Osteoblast (primary cell): ENCODE measurements at regions not wholly inside any gene's neighbourhood (a gene's known extent, or its start where the extent isn't known, plus 50 kb on each side); places are given as distances from the start of the nearest gene placed in this dataset.
A peak's percentile ranks its signal among the peaks of the same experiment; 100 is the strongest.

ENCODE experiments used
- DNase-seq: peaks from one replicate; pipeline ENCODE4 v3.0.0; 2011; ENCODE audit warnings: low spot score, mixed read lengths; ENCODE audit not compliant: insufficient read length; ENCODE audit errors: missing footprints
- H2AFZ ChIP-seq: 2 replicates; pipeline ENCODE4 v1.6.0; 2011; ENCODE audit warnings: mild to moderate bottlenecking, low read length
- H3K27ac ChIP-seq: 2 replicates; pipeline ENCODE4 v1.5.1; 2011; ENCODE audit warnings: mild to moderate bottlenecking, low read depth, low read length, moderate library complexity
- H3K27me3 ChIP-seq: 2 replicates; pipeline ENCODE4 v1.6.0; 2012; ENCODE audit warnings: mild to moderate bottlenecking, control low read depth, inconsistent platforms, low read length, moderate library complexity; ENCODE audit not compliant: insufficient read depth
- H3K36me3 ChIP-seq: 2 replicates; pipeline ENCODE4 v1.5.1; 2011; ENCODE audit warnings: mild to moderate bottlenecking, low read length, control low read depth, moderate library complexity; ENCODE audit not compliant: insufficient read depth
- H3K4me1 ChIP-seq: 2 replicates; pipeline ENCODE4 v1.5.1; 2011; ENCODE audit warnings: mild to moderate bottlenecking, low read length, control low read depth, moderate library complexity; ENCODE audit not compliant: insufficient read depth
- H3K4me2 ChIP-seq: 2 replicates; pipeline ENCODE4 v1.6.0; 2011; ENCODE audit warnings: mild to moderate bottlenecking, low read length; ENCODE audit not compliant: insufficient read depth
- H3K4me3 ChIP-seq: fragments of 200-600 bp; sonication (generic); 3 replicates; pipeline ENCODE4 v1.5.1; 2012; ENCODE audit warnings: mild to moderate bottlenecking, low read length, inconsistent platforms; ENCODE audit not compliant: insufficient read depth
- H3K79me2 ChIP-seq: 2 replicates; pipeline ENCODE4 v1.6.0; 2012; ENCODE audit warnings: mild to moderate bottlenecking, low read length, control low read depth, inconsistent platforms; ENCODE audit not compliant: insufficient read depth
- H3K9me3 ChIP-seq: 2 replicates; pipeline ENCODE4 v1.5.1; 2011; ENCODE audit warnings: low read depth, low read length, control low read depth
- H4K20me1 ChIP-seq: 2 replicates; pipeline ENCODE4 v1.6.0; 2012; ENCODE audit warnings: mild to moderate bottlenecking, low read length, control low read depth; ENCODE audit not compliant: insufficient read depth
- CTCF ChIP-seq: IDR thresholded peaks from 2 replicates; pipeline ENCODE4 v1.5.1; 2011; ENCODE audit warnings: mild to moderate bottlenecking, low read depth, low read length, moderate library complexity; ENCODE audit errors: extremely low read depth

- Histone ChIP-seq H3K4me2 (no peak overlapping the region), H3K4me3 (no peak overlapping the region), H4K20me1 (no peaks in the 10 kb centered on the region), H3K4me1 (peaks cover 25% of the 10 kb centered on the region), H3K36me3 (no peaks in the 10 kb centered on the region), H3K79me2 (no peaks in the 10 kb centered on the region), H3K27me3 (peaks cover under 1% of the 10 kb centered on the region), H3K9me3 (no peaks in the 10 kb centered on the region), H2AFZ (no peak overlapping the region), H3K27ac (no peak overlapping the region)
- no peak for TF ChIP-seq CTCF
- peak; percentile 79 for DNase-seq
Observed at GRCh38 chr10:78760463-78761310, 308.1 kb upstream of the ZMIZ1 start.

GRCh38 chr10:78761311-78761781, 307.4 kb upstream of the ZMIZ1 start:
- Histone ChIP-seq H2AFZ (no peak overlapping the region), H3K9me3 (no peaks in the 10 kb centered on the region), H3K79me2 (no peaks in the 10 kb centered on the region), H3K4me2 (no peak overlapping the region), H3K36me3 (no peaks in the 10 kb centered on the region), H3K27me3 (peaks cover 3% of the 10 kb centered on the region), H3K4me3 (no peak overlapping the region), H4K20me1 (no peaks in the 10 kb centered on the region), H3K27ac (no peak overlapping the region), H3K4me1 (peaks cover 19% of the 10 kb centered on the region)
- no peak for TF ChIP-seq CTCF
- no peak for DNase-seq

GRCh38 chr10:78762086-78762630, 306.6 kb upstream of the ZMIZ1 start:
- Histone ChIP-seq H3K79me2 (no peaks in the 10 kb centered on the region), H3K4me3 (no peak overlapping the region), H3K27ac (no peak overlapping the region), H3K4me2 (no peak overlapping the region), H4K20me1 (no peaks in the 10 kb centered on the region), H2AFZ (no peak overlapping the region), H3K4me1 (peaks cover 10% of the 10 kb centered on the region), H3K36me3 (no peaks in the 10 kb centered on the region), H3K27me3 (peaks cover 3% of the 10 kb centered on the region), H3K9me3 (no peaks in the 10 kb centered on the region)
- no peak for TF ChIP-seq CTCF
- DNase-seq, result no peak

GRCh38 chr10:78763234-78763633, 305.5 kb upstream of the ZMIZ1 start:
- DNase-seq, result peak; percentile 62
- TF ChIP-seq CTCF, result no peak

More at GRCh38 chr10:78763234-78763633, 305.5 kb upstream of the ZMIZ1 start:
- no peak overlapping the region for H2AFZ ChIP-seq
- no peaks in the 10 kb centered on the region for H3K9me3 ChIP-seq
- peaks cover 3% of the 10 kb centered on the region for H3K27me3 ChIP-seq
- H3K79me2 ChIP-seq, result no peaks in the 10 kb centered on the region
- no peak overlapping the region for H3K27ac ChIP-seq
- no peaks in the 10 kb centered on the region for H3K36me3 ChIP-seq
- no peaks in the 10 kb centered on the region for H4K20me1 ChIP-seq
- H3K4me2 ChIP-seq, result no peak overlapping the region
- no peak overlapping the region for H3K4me3 ChIP-seq
- no peaks in the 10 kb centered on the region for H3K4me1 ChIP-seq
